GM13976 (cell line): ENCODE measurements at regions not wholly inside any gene's neighbourhood (a gene's known extent, or its start where the extent isn't known, plus 50 kb on each side); places are given as distances from the start of the nearest gene placed in this dataset.

Source experiments
- DNase-seq: peaks from one replicate; pipeline ENCODE4 v3.0.0; 2012; ENCODE audit warnings: low spot score
- in situ Hi-C: fragments of 300-500 bp; cut with MboI; formaldehyde crosslinking; loops from one replicate; pipeline ENCODE4 v1.12.0; 2022; ENCODE audit warnings: low sequenced_read_pairs, mixed read lengths, inconsistent platforms; ENCODE audit not compliant: unreplicated experiment
- TF ChIP-seq, protein P1 (sequence below): IDR thresholded peaks from 2 replicates; pipeline ENCODE4 v1.5.1; 2012; ENCODE audit warnings: borderline replicate concordance, mild to moderate bottlenecking; ENCODE audit not compliant: insufficient read depth; ENCODE audit errors: extremely low read depth, missing control alignments, control extremely low read depth

DNA sequence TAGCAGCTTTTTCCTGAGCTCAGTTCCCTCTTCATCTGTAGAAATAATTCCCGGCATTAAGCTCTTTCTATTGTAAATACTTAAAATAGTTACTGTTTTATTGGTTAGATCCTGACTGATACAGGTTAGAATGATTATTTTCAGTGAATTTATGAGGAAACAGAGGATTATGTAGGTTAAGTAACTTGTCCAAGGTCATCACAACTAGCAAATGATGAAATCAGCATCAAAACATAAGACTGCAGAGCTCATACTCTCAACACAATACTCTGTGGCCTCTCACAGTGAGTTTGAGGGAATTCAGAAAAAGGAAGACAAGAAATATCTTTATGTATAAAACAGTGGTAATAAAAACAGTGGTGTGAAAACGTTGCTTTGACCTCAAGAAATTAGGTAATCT lies 113.2 kb upstream of the DLX2 start:
- TF ChIP-seq, protein P1, sequence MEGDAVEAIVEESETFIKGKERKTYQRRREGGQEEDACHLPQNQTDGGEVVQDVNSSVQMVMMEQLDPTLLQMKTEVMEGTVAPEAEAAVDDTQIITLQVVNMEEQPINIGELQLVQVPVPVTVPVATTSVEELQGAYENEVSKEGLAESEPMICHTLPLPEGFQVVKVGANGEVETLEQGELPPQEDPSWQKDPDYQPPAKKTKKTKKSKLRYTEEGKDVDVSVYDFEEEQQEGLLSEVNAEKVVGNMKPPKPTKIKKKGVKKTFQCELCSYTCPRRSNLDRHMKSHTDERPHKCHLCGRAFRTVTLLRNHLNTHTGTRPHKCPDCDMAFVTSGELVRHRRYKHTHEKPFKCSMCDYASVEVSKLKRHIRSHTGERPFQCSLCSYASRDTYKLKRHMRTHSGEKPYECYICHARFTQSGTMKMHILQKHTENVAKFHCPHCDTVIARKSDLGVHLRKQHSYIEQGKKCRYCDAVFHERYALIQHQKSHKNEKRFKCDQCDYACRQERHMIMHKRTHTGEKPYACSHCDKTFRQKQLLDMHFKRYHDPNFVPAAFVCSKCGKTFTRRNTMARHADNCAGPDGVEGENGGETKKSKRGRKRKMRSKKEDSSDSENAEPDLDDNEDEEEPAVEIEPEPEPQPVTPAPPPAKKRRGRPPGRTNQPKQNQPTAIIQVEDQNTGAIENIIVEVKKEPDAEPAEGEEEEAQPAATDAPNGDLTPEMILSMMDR: no peak
- in situ Hi-C loops: no loop called here
- no peak for DNase-seq

DNA sequence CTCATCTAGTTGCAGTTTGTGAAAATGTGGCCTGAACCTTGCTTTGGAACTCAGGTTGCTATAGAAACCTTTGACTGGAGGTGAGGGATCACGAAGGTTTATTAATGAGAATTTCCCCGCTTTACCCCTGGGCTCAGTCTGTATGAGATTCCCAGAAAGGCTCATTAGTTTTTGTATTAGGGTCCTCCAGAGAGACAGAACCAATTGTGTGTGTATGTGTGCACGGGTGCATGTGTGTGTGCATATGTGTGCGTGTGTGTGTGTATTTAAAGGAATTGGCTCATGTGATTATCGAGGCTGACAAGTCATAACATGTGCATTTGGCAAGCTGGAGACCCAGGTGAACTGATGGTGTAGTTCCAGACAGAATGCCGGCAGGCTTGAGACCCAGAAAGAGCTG lies 113.8 kb upstream of the DLX2 start:
- no peak for DNase-seq
- in situ Hi-C loops: no loop called here
- TF ChIP-seq, protein P1: no peak

DNA sequence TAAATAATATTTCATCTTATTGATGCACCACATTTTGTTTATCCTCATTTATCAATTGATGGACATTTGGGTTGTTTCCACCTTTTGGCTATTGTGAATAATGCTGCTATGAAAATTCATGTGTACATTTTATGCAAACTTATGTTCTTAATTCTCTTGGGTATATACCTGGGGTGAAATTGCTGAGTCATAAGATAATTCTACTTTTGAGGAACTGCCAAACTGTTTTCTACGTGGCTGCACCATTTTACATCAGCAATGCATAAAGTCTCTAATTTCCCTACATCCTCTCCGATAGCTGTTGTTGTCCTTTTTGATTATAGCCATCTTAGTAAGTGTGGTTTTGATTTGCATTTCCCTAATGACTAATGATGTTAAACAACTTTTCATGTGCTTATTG lies 116.5 kb upstream of the DLX2 start:
- in situ Hi-C loops: no loop called here
- no peak for DNase-seq
- TF ChIP-seq, protein P1: no peak

DNA sequence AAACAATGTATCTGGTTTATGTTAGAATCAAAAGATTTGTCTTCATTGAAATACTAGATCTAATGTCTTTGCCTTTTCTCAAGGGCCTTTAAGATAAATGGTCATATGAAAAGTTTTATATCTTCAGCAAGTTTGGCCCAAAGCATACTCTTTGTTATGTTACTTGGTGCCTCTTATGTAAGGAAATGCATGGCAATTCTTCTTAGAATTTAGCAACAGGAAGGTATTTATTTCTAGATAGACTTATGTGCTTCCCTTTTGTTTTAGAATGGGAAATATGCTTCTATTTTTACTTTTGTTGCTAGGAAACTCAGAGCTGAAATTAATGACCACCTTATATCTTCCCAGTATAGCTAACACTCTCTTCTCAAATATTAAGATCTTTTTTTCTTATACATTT lies 117.4 kb upstream of the DLX2 start:
- TF ChIP-seq, protein P1: no peak
- in situ Hi-C loops: no loop called here
- DNase-seq: no peak

DNA sequence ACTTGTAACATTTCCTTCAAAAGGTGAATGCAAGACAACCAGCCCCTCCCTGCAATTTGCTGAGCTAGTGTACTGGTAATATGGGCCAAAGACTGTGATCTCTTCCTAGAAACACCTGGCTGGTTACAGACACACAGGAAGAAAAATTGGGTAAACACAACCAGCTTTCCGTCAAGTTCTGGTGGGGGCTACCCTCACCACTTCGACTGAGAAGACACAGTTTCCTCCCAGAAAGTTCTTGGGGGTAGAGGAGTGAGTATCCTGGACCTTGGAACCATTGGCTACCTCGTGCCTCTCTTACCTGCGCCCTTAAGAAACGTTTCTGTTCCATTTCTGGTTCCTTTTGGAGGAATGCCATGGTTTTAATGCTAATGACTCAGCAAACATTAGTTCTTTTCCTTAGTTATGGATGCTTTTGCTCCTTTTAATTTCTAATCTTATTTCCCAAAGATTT lies 120.9 kb upstream of the DLX2 start:
- TF ChIP-seq, protein P1: no peak
- DNase-seq: no peak

DNA sequence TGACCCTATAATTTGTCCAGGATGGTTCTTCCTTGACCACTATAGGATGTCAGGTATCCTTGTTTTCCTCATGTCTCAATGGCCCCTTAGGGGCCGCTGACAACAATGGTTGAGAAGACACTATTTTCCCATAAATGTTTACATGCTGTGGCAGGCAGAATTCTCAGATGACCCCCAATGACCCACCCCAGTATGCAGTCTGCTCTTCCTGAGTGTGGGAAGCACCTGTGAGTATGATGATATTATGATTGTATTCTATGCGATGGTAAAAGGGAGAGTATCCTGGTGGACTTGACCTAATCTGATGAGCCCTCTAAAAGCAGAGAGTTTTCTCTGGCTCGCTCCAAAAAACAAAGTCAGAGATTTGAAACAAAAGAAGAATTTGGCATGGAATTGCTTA lies 123.1 kb upstream of the DLX2 start:
- in situ Hi-C loops: no loop called here
- DNase-seq: no peak
- TF ChIP-seq, protein P1: no peak

More for the DNA sequence above, 120.9 kb upstream of the DLX2 start:
- in situ Hi-C loops: no loop called here
